ENCODE measurements at regions not wholly inside any gene's neighbourhood (a gene's known extent, or its start where the extent isn't known, plus 50 kb on each side); places are given as distances from the start of the nearest gene placed in this dataset.

GRCh38 chr5:121350181-121350930 lies 501.3 kb upstream of the FTMT start:
- H3K27ac ChIP-seq, result no peak overlapping the region
- TF ChIP-seq CTCF (conservative IDR thresholded peaks at IDR 0.05) (no peak), ZFX (IDR thresholded peaks at IDR 0.05) (no peak)

GRCh38 chr5:121366515-121366914 lies 485.2 kb upstream of the FTMT start:
- no peak for TF ChIP-seq CTCF (conservative IDR thresholded peaks at IDR 0.05)
- no peak for TF ChIP-seq ZFX (IDR thresholded peaks at IDR 0.05)
- no peak overlapping the region for H3K27ac ChIP-seq

GRCh38 chr5:121373371-121373770 lies 478.3 kb upstream of the FTMT start:
- TF ChIP-seq ZFX (IDR thresholded peaks at IDR 0.05) (no peak), CTCF (conservative IDR thresholded peaks at IDR 0.05) (no peak)

GRCh38 chr5:121377461-121377860 lies 474.2 kb upstream of the FTMT start:
- no peak overlapping the region for H3K27ac ChIP-seq
- no peak for TF ChIP-seq ZFX (IDR thresholded peaks at IDR 0.05)
- no peak for TF ChIP-seq CTCF (conservative IDR thresholded peaks at IDR 0.05)

More at GRCh38 chr5:121373371-121373770, 478.3 kb upstream of the FTMT start:
- H3K27ac ChIP-seq, result no peak overlapping the region

- no peak overlapping the region for H3K27ac ChIP-seq
- no peak for TF ChIP-seq ZFX (IDR thresholded peaks at IDR 0.05)
- TF ChIP-seq CTCF (conservative IDR thresholded peaks at IDR 0.05), result no peak
Measured at GRCh38 chr5:121378046-121378445, 473.6 kb upstream of the FTMT start.

GRCh38 chr5:121378559-121379359 lies 472.9 kb upstream of the FTMT start:
- TF ChIP-seq CTCF (conservative IDR thresholded peaks at IDR 0.05) (no peak), ZFX (IDR thresholded peaks at IDR 0.05) (no peak)
- no peak overlapping the region for H3K27ac ChIP-seq

- no peak for TF ChIP-seq ZFX (IDR thresholded peaks at IDR 0.05)
- TF ChIP-seq CTCF (conservative IDR thresholded peaks at IDR 0.05), result no peak
- no peak overlapping the region for H3K27ac ChIP-seq
Measured at GRCh38 chr5:121380066-121380465, 471.6 kb upstream of the FTMT start.

All from C4-2B (cell line).